Esophagus muscularis mucosa (tissue), 3 donors: ENCODE measurements at regions not wholly inside any gene's neighbourhood (a gene's known extent, or its start where the extent isn't known, plus 50 kb on each side); places are given as distances from the start of the nearest gene placed in this dataset.

Experiments used
- CTCF ChIP-seq, 3 experiments: fragments of 200-600 bp in 2 of 3; fragments of 450-650 bp in 1 of 3; sonication (generic) in 2 of 3; IDR thresholded peaks; one replicate each; pipeline ENCODE4 v1.5.1; 2017 to 2019; ENCODE audit warnings: antibody characterized with exemption in 3 of 3, mild to moderate bottlenecking in 2 of 3, moderate library complexity in 1 of 3
- POLR2A ChIP-seq: fragments of 450-650 bp; IDR thresholded peaks from one replicate; pipeline ENCODE4 v1.6.1; 2017; ENCODE audit warnings: antibody characterized with exemption, moderate library complexity, mild to moderate bottlenecking, low read depth
- POLR2AphosphoS5 ChIP-seq, 2 donors: sonication (generic); formaldehyde crosslinking; IDR thresholded peaks; one replicate each; pipeline ENCODE4 v1.6.1; 2017; ENCODE audit warnings: antibody characterized with exemption in 2 of 2

DNA sequence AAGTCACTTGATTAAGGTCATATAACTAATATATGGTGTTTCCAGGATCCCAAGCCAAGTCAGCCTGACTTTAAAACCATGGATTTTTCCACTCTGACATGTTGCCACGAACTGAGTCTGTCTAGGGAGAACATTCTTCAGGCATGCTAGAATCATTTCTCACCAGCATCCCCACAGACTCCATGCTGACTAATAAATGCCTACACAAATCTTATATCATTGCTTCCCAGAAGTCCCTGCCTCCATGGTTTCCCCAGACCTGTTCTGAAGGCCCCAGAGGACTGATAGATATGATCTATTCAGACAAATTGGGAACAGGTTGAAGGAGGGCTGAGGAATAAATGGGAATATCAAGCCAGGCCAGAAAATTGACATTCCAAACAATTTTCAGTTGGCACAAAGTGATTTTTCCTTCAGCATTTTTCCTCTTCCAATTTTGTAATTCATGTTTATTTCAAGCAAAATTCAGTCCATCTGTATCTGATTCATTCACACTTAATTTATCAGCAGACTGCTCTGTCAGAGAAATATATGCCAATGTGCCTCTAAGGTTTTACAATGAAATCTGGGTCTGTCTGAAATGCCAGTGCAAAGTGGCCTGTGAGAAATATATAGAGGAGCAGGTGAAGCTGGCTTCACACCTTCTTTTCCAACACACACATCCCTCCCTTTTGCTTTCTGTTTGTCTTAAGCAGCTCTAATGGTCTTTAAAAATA lies 413.6 kb upstream of the TNC start:
- no peak for TF ChIP-seq CTCF (IDR thresholded peaks at IDR 0.05)
- no peak for TF ChIP-seq POLR2A
- TF ChIP-seq POLR2AphosphoS5 (IDR thresholded peaks at IDR 0.05): no peak
